Esophagus muscularis mucosa (tissue), 4 donors: ENCODE measurements at regions not wholly inside any gene's neighbourhood (a gene's known extent, or its start where the extent isn't known, plus 50 kb on each side); places are given as distances from the start of the nearest gene placed in this dataset.
"Not testable (repeated sequence)": the region's sequence is repeated elsewhere in the genome, so short reads cannot be mapped to it uniquely, and the experiment has no call there.

Experiments
- DNase-seq: peaks from one replicate; pipeline ENCODE4 v3.0.0-alpha.2; 2017; ENCODE audit errors: extremely low spot score
- H3K27ac ChIP-seq, 4 donors: fragments of 200-600 bp; sonication (generic); replicated peaks in 1 of 4; 1 replicate in 3 of 4; 2 replicates in 1 of 4; pipeline ENCODE4 v1.5.1; 2016 to 2019; ENCODE audit warnings: mild to moderate bottlenecking in 1 of 4
- H3K27me3 ChIP-seq, 4 donors: fragments of 200-600 bp; sonication (generic); one replicate each; pipeline versions ENCODE4 v1.5.1 to v1.6.0; 2016 to 2019
- H3K36me3 ChIP-seq, 4 donors: fragments of 200-600 bp; sonication (generic); one replicate each; pipeline ENCODE4 v1.5.1; 2016 to 2019
- H3K4me1 ChIP-seq, 4 donors: fragments of 200-600 bp; sonication (generic); one replicate each; pipeline ENCODE4 v1.5.1; 2016 to 2019
- H3K4me3 ChIP-seq, 4 donors: fragments of 200-600 bp; sonication (generic); 1 replicate in 2 of 4; 2 replicates in 2 of 4; pipeline ENCODE4 v1.5.1; 2016 to 2019; ENCODE audit warnings: mild to moderate bottlenecking in 4 of 4, moderate library complexity in 1 of 4
- H3K9me3 ChIP-seq, 4 donors: fragments of 200-600 bp; sonication (generic); 1 replicate in 3 of 4; 2 replicates in 1 of 4; pipeline ENCODE4 v1.5.1; 2016 to 2019
- CTCF ChIP-seq, 3 experiments: fragments of 200-600 bp in 2 of 3; fragments of 450-650 bp in 1 of 3; sonication (generic) in 2 of 3; IDR thresholded peaks; one replicate each; pipeline ENCODE4 v1.5.1; 2017 to 2019; ENCODE audit warnings: antibody characterized with exemption in 3 of 3, mild to moderate bottlenecking in 2 of 3, moderate library complexity in 1 of 3
- EP300 ChIP-seq: sonication (generic); formaldehyde crosslinking; IDR thresholded peaks from one replicate; pipeline ENCODE4 v1.6.1; 2017; ENCODE audit warnings: antibody characterized with exemption
- POLR2A ChIP-seq: fragments of 450-650 bp; IDR thresholded peaks from one replicate; pipeline ENCODE4 v1.6.1; 2017; ENCODE audit warnings: antibody characterized with exemption, moderate library complexity, mild to moderate bottlenecking, low read depth
- POLR2AphosphoS5 ChIP-seq, 2 donors: sonication (generic); formaldehyde crosslinking; IDR thresholded peaks; one replicate each; pipeline ENCODE4 v1.6.1; 2017; ENCODE audit warnings: antibody characterized with exemption in 2 of 2
- WGBS: methylation state at CpG from one replicate; pipeline ENCODE4 v1.1.5; 2018; 5-methylcytosine and 5-hydroxymethylcytosine counted together
- intact Hi-C: fragments of 100-400 bp; cut with DNase I; formaldehyde crosslinking; loops from one replicate; pipeline ENCODE4 v1.15.1; 2023

- Histone ChIP-seq H3K27ac (no peak overlapping the region), H3K27me3 (no peaks in the 10 kb centered on the region), H3K4me1 (peaks cover 0 to 13% (median 5%) of the 10 kb centered on the region in 4 donors), H3K9me3 (no peaks in the 10 kb centered on the region), H3K4me3 (no peak overlapping the region), H3K36me3 (no peaks in the 10 kb centered on the region)
- intact Hi-C loops: no loop called here
- TF ChIP-seq POLR2A (no peak), EP300 (no peak), POLR2AphosphoS5 (IDR thresholded peaks at IDR 0.05) (no peak), CTCF (IDR thresholded peaks at IDR 0.05) (no peak)
- no peak for DNase-seq
Measured at GRCh38 chr7:114180556-114181266, 233.9 kb upstream of the FOXP2 start.

GRCh38 chr7:114175125-114175524, 239.5 kb upstream of the FOXP2 start:
- intact Hi-C loops: no loop called here
- no peaks in the 10 kb centered on the region for H3K36me3 ChIP-seq
- DNase-seq: no peak
- H3K4me1 ChIP-seq: no peaks in the 10 kb centered on the region
- H3K4me3 ChIP-seq: no peak overlapping the region
- H3K9me3 ChIP-seq: no peaks in the 10 kb centered on the region
- 89% methylated on average over 4 of the region's 4 CpGs for whole genome bisulfite sequencing
- no peaks in the 10 kb centered on the region for H3K27me3 ChIP-seq
- TF ChIP-seq CTCF (IDR thresholded peaks at IDR 0.05): no peak
- no peak for TF ChIP-seq POLR2AphosphoS5 (IDR thresholded peaks at IDR 0.05)
- no peak for TF ChIP-seq POLR2A
- no peak for TF ChIP-seq EP300
- H3K27ac ChIP-seq: no peak overlapping the region

- DNase-seq: no peak
- no peak for TF ChIP-seq EP300
- no peak for TF ChIP-seq POLR2AphosphoS5 (IDR thresholded peaks at IDR 0.05)
- TF ChIP-seq CTCF (IDR thresholded peaks at IDR 0.05): no peak
- no peak for TF ChIP-seq POLR2A
- Histone ChIP-seq H3K9me3 (no peaks in the 10 kb centered on the region), H3K4me3 (no peak overlapping the region), H3K4me1 (no peaks in the 10 kb centered on the region), H3K27ac (no peak overlapping the region), H3K36me3 (no peaks in the 10 kb centered on the region), H3K27me3 (no peaks in the 10 kb centered on the region)
- WGBS: 82% methylated on average over 3 of the region's 3 CpGs
- intact Hi-C loops: no loop called here
Measured at GRCh38 chr7:114173170-114173890, 241.3 kb upstream of the FOXP2 start.

GRCh38 chr7:114169389-114169788, 245.2 kb upstream of the FOXP2 start:
- WGBS: 83% methylated on average over 2 of the region's 2 CpGs
- H3K4me3 ChIP-seq, H3K9me3 ChIP-seq, H3K27ac ChIP-seq, H3K36me3 ChIP-seq, intact Hi-C loops, DNase-seq, H3K4me1 ChIP-seq, H3K27me3 ChIP-seq: not testable (repeated sequence)

GRCh38 chr7:114160925-114161324, 242.1 kb upstream of the PPP1R3A start:
- H3K9me3 ChIP-seq: no peaks in the 10 kb centered on the region
- H3K36me3 ChIP-seq: no peaks in the 10 kb centered on the region
- no peaks in the 10 kb centered on the region for H3K27me3 ChIP-seq
- intact Hi-C loops: no loop called here
- no peak overlapping the region for H3K4me3 ChIP-seq
- TF ChIP-seq CTCF (IDR thresholded peaks at IDR 0.05) (no peak), POLR2A (no peak), POLR2AphosphoS5 (IDR thresholded peaks at IDR 0.05) (no peak), EP300 (no peak)
- no peak overlapping the region for H3K27ac ChIP-seq
- WGBS: 81% methylated on average over 2 of the region's 2 CpGs
- DNase-seq: no peak
- H3K4me1 ChIP-seq: peaks cover 0 to 2% (median 0%) of the 10 kb centered on the region in 4 donors
